ENCODE measurements at regions not wholly inside any gene's neighbourhood (a gene's known extent, or its start where the extent isn't known, plus 50 kb on each side); places are given as distances from the start of the nearest gene placed in this dataset.

- DNase-seq = no peak
- no peaks in the 10 kb centered on the region for H3K4me1 ChIP-seq
- 75 to 88% (median 86%) methylated on average over 3 of the region's 3 CpGs for WGBS, 5 donors
- no peak overlapping the region for H3K27ac ChIP-seq
- H3K36me3 ChIP-seq = no peaks in the 10 kb centered on the region
- no peaks in the 10 kb centered on the region for H3K27me3 ChIP-seq
- no peaks in the 10 kb centered on the region for H3K9me3 ChIP-seq
- intact Hi-C loops (cut with DNase I; ENCODE audit: low total_unique reads) = no loop called here
- no peak overlapping the region for H3K4me3 ChIP-seq
- TF ChIP-seq POLR2AphosphoS5 (IDR thresholded peaks at IDR 0.05) (no peak), EP300 (IDR thresholded peaks at IDR 0.05) (no peak), POLR2A (IDR thresholded peaks at IDR 0.05) (no peak), CTCF (IDR thresholded peaks at IDR 0.05) (no peak)
Observed at GRCh38 chr4:66330125-66330524, 659.8 kb upstream of the EPHA5 start.

GRCh38 chr4:66328803-66329574 is 658.7 kb upstream of the EPHA5 start:
- H3K4me3 ChIP-seq = no peak overlapping the region
- no peaks in the 10 kb centered on the region for H3K27me3 ChIP-seq
- no peaks in the 10 kb centered on the region for H3K9me3 ChIP-seq
- H3K36me3 ChIP-seq = no peaks in the 10 kb centered on the region
- no peak for TF ChIP-seq CTCF (IDR thresholded peaks at IDR 0.05)
- no peak for TF ChIP-seq EP300 (IDR thresholded peaks at IDR 0.05)
- TF ChIP-seq POLR2AphosphoS5 (IDR thresholded peaks at IDR 0.05) = no peak
- no peak for TF ChIP-seq POLR2A (IDR thresholded peaks at IDR 0.05)
- DNase-seq = no peak
- H3K4me1 ChIP-seq = no peaks in the 10 kb centered on the region
- intact Hi-C loops (cut with DNase I; ENCODE audit: low total_unique reads) = no loop called here
- 47 to 53% (median 50%) methylated on average over 5 of the region's 5 CpGs for WGBS, 5 donors
- no peak overlapping the region for H3K27ac ChIP-seq

GRCh38 chr4:66307641-66308438 is 637.6 kb upstream of the EPHA5 start:
- H3K9me3 ChIP-seq = peaks cover 0 to 17% (median 8%) of the 10 kb centered on the region in 4 donors
- 43 to 53% (median 48%) methylated on average over 3 of the region's 3 CpGs for WGBS, 5 donors
- H3K27ac ChIP-seq = no peak overlapping the region
- H3K4me1 ChIP-seq = no peaks in the 10 kb centered on the region
- H3K4me3 ChIP-seq = no peak overlapping the region
- H3K27me3 ChIP-seq = no peaks in the 10 kb centered on the region
- no peak for DNase-seq
- no peak for TF ChIP-seq POLR2A (IDR thresholded peaks at IDR 0.05)
- intact Hi-C loops (cut with DNase I; ENCODE audit: low total_unique reads) = no loop called here
- H3K36me3 ChIP-seq = no peaks in the 10 kb centered on the region

GRCh38 chr4:66300336-66300934 is 630.1 kb upstream of the EPHA5 start:
- Histone ChIP-seq H3K4me1 (no peaks in the 10 kb centered on the region), H3K4me3 (no peak overlapping the region), H3K36me3 (no peaks in the 10 kb centered on the region), H3K27me3 (no peaks in the 10 kb centered on the region), H3K9me3 (no peaks in the 10 kb centered on the region), H3K27ac (no peak overlapping the region)
- intact Hi-C loops (cut with DNase I; ENCODE audit: low total_unique reads) = no loop called here
- 42 to 52% (median 47%) methylated on average over 2 of the region's 2 CpGs for WGBS, 5 donors
- no peak for TF ChIP-seq CTCF (IDR thresholded peaks at IDR 0.05)
- no peak for DNase-seq
